Aorta (tissue), 5 donors: ENCODE measurements at regions not wholly inside any gene's neighbourhood (a gene's known extent, or its start where the extent isn't known, plus 50 kb on each side); places are given as distances from the start of the nearest gene placed in this dataset.

Experiments used
- ATAC-seq: fragments of 200-7000 bp; cut with Tn5 transposase; one replicate; pipeline ENCODE4 v1.9.1; 2022; ENCODE audit warnings: moderate library complexity; ENCODE audit not compliant: low FRiP score
- DNase-seq, 2 donors: peaks; one replicate each; pipeline ENCODE4 v3.0.0-alpha.2; 2020
- H3K27ac ChIP-seq, 2 donors: one replicate each; pipeline ENCODE4 v1.5.1; 2013; ENCODE audit warnings: low read length in 2 of 2, mild to moderate bottlenecking in 2 of 2, moderate library complexity in 2 of 2, control low read depth in 1 of 2, inconsistent platforms in 1 of 2, low read depth in 1 of 2
- H3K27me3 ChIP-seq, 2 donors: one replicate each; pipeline ENCODE4 v1.6.1; 2013; ENCODE audit warnings: control low read depth in 1 of 2, low read length in 1 of 2, mild to moderate bottlenecking in 1 of 2, moderate library complexity in 1 of 2; ENCODE audit not compliant: insufficient read depth in 2 of 2, control insufficient read depth in 1 of 2
- H3K36me3 ChIP-seq, 2 donors: one replicate each; pipeline ENCODE4 v1.6.1; 2013; ENCODE audit warnings: control low read depth in 1 of 2, low read length in 1 of 2, mild to moderate bottlenecking in 1 of 2; ENCODE audit not compliant: insufficient read depth in 2 of 2, control insufficient read depth in 1 of 2
- H3K4me1 ChIP-seq, 2 donors: one replicate each; pipeline ENCODE4 v1.6.1; 2013; ENCODE audit warnings: low read length in 2 of 2, control low read depth in 1 of 2, mild to moderate bottlenecking in 1 of 2, moderate library complexity in 1 of 2; ENCODE audit not compliant: insufficient read depth in 2 of 2, control insufficient read depth in 1 of 2
- H3K4me3 ChIP-seq, 2 donors: one replicate each; pipeline ENCODE4 v1.5.1; 2013; ENCODE audit warnings: low read length in 2 of 2, control low read depth in 1 of 2, mild to moderate bottlenecking in 1 of 2
- H3K9me3 ChIP-seq: one replicate; pipeline ENCODE4 v1.6.1; 2013; ENCODE audit warnings: mild to moderate bottlenecking, low read length; ENCODE audit not compliant: control insufficient read depth
- WGBS, 2 donors: extraction: QIAGEN DNeasy Blood & Tissue Kit; methylation state at CpG; one replicate each; pipeline ENCODE4 v1.1.7; 2013; 5-methylcytosine and 5-hydroxymethylcytosine counted together
- intact Hi-C, 2 donors: fragments of 100-400 bp; cut with DNase I; formaldehyde crosslinking; loops; one replicate each; pipeline versions ENCODE4 v1.14.2 to v1.15.0; 2022
- donor health status: healthy with polysubstance abuse.
- donor health status: Bipolar disorder and iron deficiency.
- donor health status: DM: no; HTN: no; CAD: no.
- donor health status: DM: no; HTN: no; CAD: no.
- donor health status: DM: yes; HTN: yes; CAD: no.

- DNase-seq (no peak), ATAC-seq (no peak)
- H3K4me1 ChIP-seq = peaks cover 5 to 6% of the 10 kb centered on the region in 2 donors
- peak overlapping the region; percentile 21 to 72 for H3K4me3 ChIP-seq
- intact Hi-C loops = no loop called here
- H3K9me3 ChIP-seq = no peaks in the 10 kb centered on the region
- no peak overlapping the region for H3K27ac ChIP-seq
- WGBS, 2 donors = 3 to 6% methylated on average over 4 of the region's 4 CpGs
- no peaks in the 10 kb centered on the region for H3K27me3 ChIP-seq
- H3K36me3 ChIP-seq = no peaks in the 10 kb centered on the region
Observed at GRCh38 chr10:4384245-4384644, 441.8 kb upstream of the AKR1E2 start.

- DNase-seq (no peak), ATAC-seq (no peak)
- intact Hi-C loops = no loop called here
- 3 to 4% methylated on average over 4 of the region's 4 CpGs for WGBS, 2 donors
- no peaks in the 10 kb centered on the region for H3K27me3 ChIP-seq
- H3K27ac ChIP-seq = no peak overlapping the region
- peaks cover 5 to 6% of the 10 kb centered on the region in 2 donors for H3K4me1 ChIP-seq
- no peaks in the 10 kb centered on the region for H3K9me3 ChIP-seq
- peak overlapping the region; percentile 21 to 72 for H3K4me3 ChIP-seq
- no peaks in the 10 kb centered on the region for H3K36me3 ChIP-seq
Observed at GRCh38 chr10:4383651-4384098, 442.3 kb upstream of the AKR1E2 start.

- intact Hi-C loops = no loop called here
- Histone ChIP-seq H3K27ac (no peak overlapping the region), H3K36me3 (no peaks in the 10 kb centered on the region), H3K4me3 (no peak overlapping the region), H3K9me3 (no peaks in the 10 kb centered on the region), H3K4me1 (peaks cover 5 to 6% of the 10 kb centered on the region in 2 donors), H3K27me3 (no peaks in the 10 kb centered on the region)
- no peak for DNase-seq
- WGBS, 2 donors = 56 to 62% methylated on average over 1 of the region's 1 CpG
- no peak for ATAC-seq
Observed at GRCh38 chr10:4382811-4383210, 443.2 kb upstream of the AKR1E2 start.

- DNase-seq (no peak), ATAC-seq (no peak)
- no peaks in the 10 kb centered on the region for H3K36me3 ChIP-seq
- no peaks in the 10 kb centered on the region for H3K4me1 ChIP-seq
- H3K27me3 ChIP-seq = no peaks in the 10 kb centered on the region
- no peaks in the 10 kb centered on the region for H3K9me3 ChIP-seq
- WGBS, 2 donors = 91 to 94% methylated on average over 2 of the region's 2 CpGs
- intact Hi-C loops = no loop called here
- H3K27ac ChIP-seq = no peak overlapping the region
- no peak overlapping the region for H3K4me3 ChIP-seq
Observed at GRCh38 chr10:4373612-4374011, 452.4 kb upstream of the AKR1E2 start.

GRCh38 chr10:4373098-4373497 is 452.9 kb upstream of the AKR1E2 start:
- no peaks in the 10 kb centered on the region for H3K27me3 ChIP-seq
- WGBS, 2 donors = 96 to 97% methylated on average over 4 of the region's 4 CpGs
- H3K9me3 ChIP-seq = no peaks in the 10 kb centered on the region
- ATAC-seq = no peak
- intact Hi-C loops = no loop called here
- DNase-seq = no peak
- no peak overlapping the region for H3K4me3 ChIP-seq
- H3K36me3 ChIP-seq = no peaks in the 10 kb centered on the region
- no peaks in the 10 kb centered on the region for H3K4me1 ChIP-seq
- H3K27ac ChIP-seq = no peak overlapping the region

GRCh38 chr10:4372601-4373000 is 453.4 kb upstream of the AKR1E2 start:
- WGBS, 2 donors = 79 to 81% methylated on average over 6 of the region's 6 CpGs

GRCh38 chr10:4371691-4372295 is 454.2 kb upstream of the AKR1E2 start:
- Histone ChIP-seq H3K4me3 (no peak overlapping the region), H3K4me1 (no peaks in the 10 kb centered on the region), H3K36me3 (no peaks in the 10 kb centered on the region), H3K9me3 (no peaks in the 10 kb centered on the region), H3K27me3 (no peaks in the 10 kb centered on the region), H3K27ac (no peak overlapping the region)
- no peak for ATAC-seq
- intact Hi-C loops = no loop called here
- no peak for DNase-seq
- WGBS, 2 donors = 83 to 84% methylated on average over 4 of the region's 4 CpGs

More at GRCh38 chr10:4372601-4373000, 453.4 kb upstream of the AKR1E2 start:
- no peak for DNase-seq
- H3K27ac ChIP-seq = no peak overlapping the region
- H3K4me3 ChIP-seq = no peak overlapping the region
- H3K4me1 ChIP-seq = no peaks in the 10 kb centered on the region
- intact Hi-C loops = no loop called here
- peak; percentile 48 for ATAC-seq
- no peaks in the 10 kb centered on the region for H3K27me3 ChIP-seq
- no peaks in the 10 kb centered on the region for H3K9me3 ChIP-seq
- H3K36me3 ChIP-seq = no peaks in the 10 kb centered on the region

GRCh38 chr10:4370376-4370775 is 455.6 kb upstream of the AKR1E2 start:
- ATAC-seq = no peak
- Histone ChIP-seq H3K4me3 (no peak overlapping the region), H3K9me3 (no peaks in the 10 kb centered on the region), H3K36me3 (no peaks in the 10 kb centered on the region), H3K27ac (no peak overlapping the region), H3K4me1 (no peaks in the 10 kb centered on the region), H3K27me3 (no peaks in the 10 kb centered on the region)
- 83 to 88% methylated on average over 1 of the region's 1 CpG for WGBS, 2 donors
- no peak for DNase-seq
- intact Hi-C loops = no loop called here

GRCh38 chr10:4361581-4361980 is 464.4 kb upstream of the AKR1E2 start:
- no peak overlapping the region for H3K4me3 ChIP-seq
- no peaks in the 10 kb centered on the region for H3K27me3 ChIP-seq
- H3K27ac ChIP-seq = no peak overlapping the region
- H3K36me3 ChIP-seq = no peaks in the 10 kb centered on the region
- 78 to 84% methylated on average over 3 of the region's 3 CpGs for WGBS, 2 donors
- intact Hi-C loops = no loop called here
- no peaks in the 10 kb centered on the region for H3K9me3 ChIP-seq
- ATAC-seq = no peak
- no peaks in the 10 kb centered on the region for H3K4me1 ChIP-seq
- no peak for DNase-seq
